ENCODE measurements at regions not wholly inside any gene's neighbourhood (a gene's known extent, or its start where the extent isn't known, plus 50 kb on each side); places are given as distances from the start of the nearest gene placed in this dataset.

- no peaks in the 10 kb centered on the region for H3K79me2 ChIP-seq (ENCODE audit: low read length)
- no peaks in the 10 kb centered on the region for H3K27me3 ChIP-seq (ENCODE audit: low read length)
- no peak overlapping the region for H3K27ac ChIP-seq (ENCODE audit: low read length)
- no peaks in the 10 kb centered on the region for H3K4me1 ChIP-seq (ENCODE audit: low read length)
- no peak overlapping the region for H3K9ac ChIP-seq (ENCODE audit: low read length)
- DNase-seq: no peak
- H3K9me3 ChIP-seq (ENCODE audit: low read length): no peaks in the 10 kb centered on the region
- H2AFZ ChIP-seq (ENCODE audit: low read length): no peak overlapping the region
- H3K9me2 ChIP-seq (replicated peaks; ENCODE audit: insufficient read depth, low read length): no peaks in the 10 kb centered on the region
- no peak overlapping the region for H3K4me3 ChIP-seq (ENCODE audit: low read length)
- no peaks in the 10 kb centered on the region for H3K36me3 ChIP-seq (ENCODE audit: insufficient read depth, low read length)
- H4K20me1 ChIP-seq (ENCODE audit: insufficient read depth, low read depth, low read length): no peaks in the 10 kb centered on the region
- H3K4me2 ChIP-seq (ENCODE audit: low read depth, low read length, poor library complexity, severe bottlenecking): no peak overlapping the region
These were observed 160.6 kb downstream of the IRF8 start for GRCh38 chr16:86059253-86060171.

GRCh38 chr16:86060381-86061317, 161.7 kb downstream of the IRF8 start:
- Histone ChIP-seq H3K9me3 (ENCODE audit: low read length) (no peaks in the 10 kb centered on the region), H3K36me3 (ENCODE audit: insufficient read depth, low read length) (no peaks in the 10 kb centered on the region), H3K27me3 (ENCODE audit: low read length) (no peaks in the 10 kb centered on the region), H2AFZ (ENCODE audit: low read length) (no peak overlapping the region), H3K9ac (ENCODE audit: low read length) (no peak overlapping the region), H3K9me2 (replicated peaks; ENCODE audit: insufficient read depth, low read length) (no peaks in the 10 kb centered on the region), H3K4me2 (ENCODE audit: low read depth, low read length, poor library complexity, severe bottlenecking) (no peak overlapping the region), H3K4me3 (ENCODE audit: low read length) (no peak overlapping the region), H3K4me1 (ENCODE audit: low read length) (no peaks in the 10 kb centered on the region), H4K20me1 (ENCODE audit: insufficient read depth, low read depth, low read length) (no peaks in the 10 kb centered on the region), H3K79me2 (ENCODE audit: low read length) (no peaks in the 10 kb centered on the region), H3K27ac (ENCODE audit: low read length) (no peak overlapping the region)
- no peak for DNase-seq

- H3K36me3 ChIP-seq (ENCODE audit: insufficient read depth, low read length): no peaks in the 10 kb centered on the region
- no peaks in the 10 kb centered on the region for H3K4me1 ChIP-seq (ENCODE audit: low read length)
- H3K9me3 ChIP-seq (ENCODE audit: low read length): no peaks in the 10 kb centered on the region
- no peak overlapping the region for H3K4me3 ChIP-seq (ENCODE audit: low read length)
- no peak overlapping the region for H3K27ac ChIP-seq (ENCODE audit: low read length)
- H3K79me2 ChIP-seq (ENCODE audit: low read length): no peaks in the 10 kb centered on the region
- H3K9ac ChIP-seq (ENCODE audit: low read length): no peak overlapping the region
- H3K4me2 ChIP-seq (ENCODE audit: low read depth, low read length, poor library complexity, severe bottlenecking): no peak overlapping the region
- no peaks in the 10 kb centered on the region for H4K20me1 ChIP-seq (ENCODE audit: insufficient read depth, low read depth, low read length)
- H3K27me3 ChIP-seq (ENCODE audit: low read length): no peaks in the 10 kb centered on the region
- no peak for DNase-seq
- no peak overlapping the region for H2AFZ ChIP-seq (ENCODE audit: low read length)
- H3K9me2 ChIP-seq (replicated peaks; ENCODE audit: insufficient read depth, low read length): no peaks in the 10 kb centered on the region
These were observed 162.3 kb downstream of the IRF8 start for GRCh38 chr16:86061318-86061695.

- H3K4me3 ChIP-seq (ENCODE audit: low read length): no peak overlapping the region
- H3K79me2 ChIP-seq (ENCODE audit: low read length): no peaks in the 10 kb centered on the region
- H3K9me2 ChIP-seq (replicated peaks; ENCODE audit: insufficient read depth, low read length): no peaks in the 10 kb centered on the region
- DNase-seq: no peak
- no peak overlapping the region for H2AFZ ChIP-seq (ENCODE audit: low read length)
- H3K27me3 ChIP-seq (ENCODE audit: low read length): no peaks in the 10 kb centered on the region
- no peak overlapping the region for H3K27ac ChIP-seq (ENCODE audit: low read length)
- no peaks in the 10 kb centered on the region for H3K36me3 ChIP-seq (ENCODE audit: insufficient read depth, low read length)
- H3K9ac ChIP-seq (ENCODE audit: low read length): no peak overlapping the region
- H3K4me1 ChIP-seq (ENCODE audit: low read length): no peaks in the 10 kb centered on the region
- H4K20me1 ChIP-seq (ENCODE audit: insufficient read depth, low read depth, low read length): no peaks in the 10 kb centered on the region
- H3K9me3 ChIP-seq (ENCODE audit: low read length): no peaks in the 10 kb centered on the region
- no peak overlapping the region for H3K4me2 ChIP-seq (ENCODE audit: low read depth, low read length, poor library complexity, severe bottlenecking)
These were observed 162.8 kb downstream of the IRF8 start for GRCh38 chr16:86061721-86062120.

- no peak for DNase-seq
- Histone ChIP-seq H3K9me3 (ENCODE audit: low read length) (no peaks in the 10 kb centered on the region), H4K20me1 (ENCODE audit: insufficient read depth, low read depth, low read length) (no peaks in the 10 kb centered on the region), H3K27me3 (ENCODE audit: low read length) (no peaks in the 10 kb centered on the region), H3K4me3 (ENCODE audit: low read length) (no peak overlapping the region), H3K79me2 (ENCODE audit: low read length) (no peaks in the 10 kb centered on the region), H2AFZ (ENCODE audit: low read length) (no peak overlapping the region), H3K27ac (ENCODE audit: low read length) (no peak overlapping the region), H3K36me3 (ENCODE audit: insufficient read depth, low read length) (no peaks in the 10 kb centered on the region), H3K4me1 (ENCODE audit: low read length) (no peaks in the 10 kb centered on the region), H3K9me2 (replicated peaks; ENCODE audit: insufficient read depth, low read length) (no peaks in the 10 kb centered on the region), H3K4me2 (ENCODE audit: low read depth, low read length, poor library complexity, severe bottlenecking) (no peak overlapping the region), H3K9ac (ENCODE audit: low read length) (no peak overlapping the region)
These were observed 163.5 kb downstream of the IRF8 start for GRCh38 chr16:86062271-86062965.

- Histone ChIP-seq H3K36me3 (ENCODE audit: insufficient read depth, low read length) (no peaks in the 10 kb centered on the region), H3K27ac (ENCODE audit: low read length) (no peak overlapping the region), H3K79me2 (ENCODE audit: low read length) (no peaks in the 10 kb centered on the region), H3K9me2 (replicated peaks; ENCODE audit: insufficient read depth, low read length) (no peaks in the 10 kb centered on the region), H2AFZ (ENCODE audit: low read length) (no peak overlapping the region), H3K4me1 (ENCODE audit: low read length) (no peaks in the 10 kb centered on the region), H3K9ac (ENCODE audit: low read length) (no peak overlapping the region), H3K27me3 (ENCODE audit: low read length) (no peaks in the 10 kb centered on the region), H3K9me3 (ENCODE audit: low read length) (no peaks in the 10 kb centered on the region), H3K4me2 (ENCODE audit: low read depth, low read length, poor library complexity, severe bottlenecking) (no peak overlapping the region), H4K20me1 (ENCODE audit: insufficient read depth, low read depth, low read length) (no peaks in the 10 kb centered on the region), H3K4me3 (ENCODE audit: low read length) (no peak overlapping the region)
- DNase-seq: no peak
These were observed 164.9 kb downstream of the IRF8 start for GRCh38 chr16:86063760-86064405.

- no peaks in the 10 kb centered on the region for H4K20me1 ChIP-seq (ENCODE audit: insufficient read depth, low read depth, low read length)
- H2AFZ ChIP-seq (ENCODE audit: low read length): no peak overlapping the region
- peak; percentile 48 for DNase-seq
These were observed 165.7 kb downstream of the IRF8 start for GRCh38 chr16:86064431-86065250.

More at GRCh38 chr16:86064431-86065250, 165.7 kb downstream of the IRF8 start:
- Histone ChIP-seq H3K27ac (ENCODE audit: low read length) (no peak overlapping the region), H3K9me2 (replicated peaks; ENCODE audit: insufficient read depth, low read length) (no peaks in the 10 kb centered on the region), H3K4me3 (ENCODE audit: low read length) (no peak overlapping the region), H3K9ac (ENCODE audit: low read length) (no peak overlapping the region), H3K27me3 (ENCODE audit: low read length) (no peaks in the 10 kb centered on the region), H3K4me2 (ENCODE audit: low read depth, low read length, poor library complexity, severe bottlenecking) (no peak overlapping the region), H3K4me1 (ENCODE audit: low read length) (no peaks in the 10 kb centered on the region), H3K79me2 (ENCODE audit: low read length) (no peaks in the 10 kb centered on the region), H3K36me3 (ENCODE audit: insufficient read depth, low read length) (no peaks in the 10 kb centered on the region), H3K9me3 (ENCODE audit: low read length) (no peaks in the 10 kb centered on the region)
